KBM-7 (cell line): ENCODE measurements at regions not wholly inside any gene's neighbourhood (a gene's known extent, or its start where the extent isn't known, plus 50 kb on each side); places are given as distances from the start of the nearest gene placed in this dataset.
"Not testable (repeated sequence)": the region's sequence is repeated elsewhere in the genome, so short reads cannot be mapped to it uniquely, and the experiment has no call there.

ENCODE experiments used
- DNase-seq: peaks from one replicate; pipeline ENCODE4 v3.0.0-alpha.2; 2015
- in situ Hi-C: fragments of 300-500 bp; cut with MboI; formaldehyde crosslinking; loops from 2 replicates; pipeline ENCODE4 v1.14.3; 2020; ENCODE audit warnings: low sequenced_read_pairs, low pct_unique_long_range_greater_than_20kb, mixed read lengths

- DNase-seq: no peak
- in situ Hi-C loops: no loop called here
These were observed 313.0 kb upstream of the GLI3 start for GRCh38 chr7:42549866-42550485.

- no peak for DNase-seq
- in situ Hi-C loops: no loop called here
These were observed 312.0 kb upstream of the GLI3 start for GRCh38 chr7:42548816-42549611.

- in situ Hi-C loops: no loop called here
- DNase-seq: no peak
These were observed 308.2 kb upstream of the GLI3 start for GRCh38 chr7:42545049-42545724.

- in situ Hi-C loops: no loop called here
These were observed 306.9 kb upstream of the GLI3 start for GRCh38 chr7:42543953-42544352.

GRCh38 chr7:42542446-42542845 lies 305.4 kb upstream of the GLI3 start:
- DNase-seq, in situ Hi-C loops: not testable (repeated sequence)

More at GRCh38 chr7:42543953-42544352, 306.9 kb upstream of the GLI3 start:
- no peak for DNase-seq

- in situ Hi-C loops: no loop called here
- no peak for DNase-seq
These were observed 297.4 kb upstream of the GLI3 start for GRCh38 chr7:42534441-42534840.

- in situ Hi-C loops: no loop called here
- no peak for DNase-seq
These were observed 290.0 kb upstream of the GLI3 start for GRCh38 chr7:42527004-42527403.

- no peak for DNase-seq
- in situ Hi-C loops: no loop called here
These were observed 285.4 kb upstream of the GLI3 start for GRCh38 chr7:42522227-42522991.

GRCh38 chr7:42511027-42511426 lies 274.0 kb upstream of the GLI3 start:
- in situ Hi-C loops: no loop called here
- no peak for DNase-seq

GRCh38 chr7:42506097-42506496 lies 269.1 kb upstream of the GLI3 start:
- DNase-seq: no peak
- in situ Hi-C loops: no loop called here

GRCh38 chr7:42502022-42502421 lies 265.0 kb upstream of the GLI3 start:
- no peak for DNase-seq
- in situ Hi-C loops: no loop called here

- no peak for DNase-seq
- in situ Hi-C loops: no loop called here
These were observed 258.2 kb upstream of the GLI3 start for GRCh38 chr7:42495256-42495655.

- in situ Hi-C loops: no loop called here
- DNase-seq: peak; percentile 10
These were observed 257.7 kb upstream of the GLI3 start for GRCh38 chr7:42494736-42495135.

- in situ Hi-C loops: no loop called here
- DNase-seq: no peak
These were observed 257.2 kb upstream of the GLI3 start for GRCh38 chr7:42494199-42494710.

GRCh38 chr7:42493436-42494198 lies 256.6 kb upstream of the GLI3 start:
- DNase-seq: peak; percentile 16
- in situ Hi-C loops: no loop called here

GRCh38 chr7:42492920-42493319 lies 255.9 kb upstream of the GLI3 start:
- no peak for DNase-seq
- in situ Hi-C loops: no loop called here

- no peak for DNase-seq
- in situ Hi-C loops: no loop called here
These were observed 254.1 kb upstream of the GLI3 start for GRCh38 chr7:42491106-42491505.

- in situ Hi-C loops: no loop called here
- DNase-seq: no peak
These were observed 252.3 kb upstream of the GLI3 start for GRCh38 chr7:42489299-42489698.

GRCh38 chr7:42485301-42485766 lies 248.3 kb upstream of the GLI3 start:
- no peak for DNase-seq
- in situ Hi-C loops: no loop called here
